Keratinocyte (primary cell): ENCODE measurements at regions not wholly inside any gene's neighbourhood (a gene's known extent, or its start where the extent isn't known, plus 50 kb on each side); places are given as distances from the start of the nearest gene placed in this dataset.

Experiments
- DNase-seq: peaks from one replicate; pipeline ENCODE4 v3.0.0-alpha.2; 2011; ENCODE audit warnings: low read depth, missing footprints, low spot score
- FAIRE-seq: peaks from 2 replicates; lab custom pipeline; 2011; peaks lifted over from hg19 to GRCh38; lab: Jason Lieb, UNC
- H2AFZ ChIP-seq: 2 replicates; pipeline ENCODE4 v1.6.0; 2012; ENCODE audit warnings: low read length, control low read depth, inconsistent platforms; ENCODE audit not compliant: control insufficient read depth
- H3K27ac ChIP-seq: 2 replicates; pipeline ENCODE4 v1.5.1; 2011; ENCODE audit warnings: low read length; ENCODE audit not compliant: control insufficient read depth, insufficient read depth
- H3K27me3 ChIP-seq: 3 replicates; pipeline ENCODE4 v1.6.0; 2011; ENCODE audit warnings: low read length; ENCODE audit not compliant: control insufficient read depth, insufficient read depth; ENCODE audit errors: extremely low read depth
- H3K36me3 ChIP-seq, 2 experiments: 2 replicates in 1 of 2; 3 replicates in 1 of 2; pipeline ENCODE4 v1.5.1; 2011; ENCODE audit warnings: low read length in 2 of 2, mild to moderate bottlenecking in 1 of 2; ENCODE audit not compliant: control insufficient read depth in 2 of 2, insufficient read depth in 2 of 2; ENCODE audit errors: extremely low read depth in 1 of 2
- H3K4me1 ChIP-seq: 3 replicates; pipeline ENCODE4 v1.5.1; 2011; ENCODE audit warnings: low read length; ENCODE audit not compliant: control insufficient read depth, insufficient read depth; ENCODE audit errors: extremely low read depth
- H3K4me2 ChIP-seq: 3 replicates; pipeline ENCODE4 v1.6.0; 2011; ENCODE audit warnings: low read depth, low read length; ENCODE audit not compliant: control insufficient read depth, insufficient read depth; ENCODE audit errors: extremely low read depth
- H3K4me3 ChIP-seq, 3 experiments: fragments of 200-600 bp in 1 of 3; sonication (generic) in 1 of 3; 2 replicates in 2 of 3; 3 replicates in 1 of 3; pipeline ENCODE4 v1.5.1; 2011 to 2016; ENCODE audit warnings: low read length in 3 of 3, mild to moderate bottlenecking in 3 of 3, control low read depth in 2 of 3, inconsistent platforms in 1 of 3, low read depth in 1 of 3, mixed read lengths in 1 of 3, mixed run types in 1 of 3, moderate library complexity in 1 of 3; ENCODE audit not compliant: control insufficient read depth in 2 of 3, insufficient read depth in 2 of 3; ENCODE audit errors: extremely low read depth in 1 of 3
- H3K79me2 ChIP-seq: 2 replicates; pipeline ENCODE4 v1.6.0; 2012; ENCODE audit warnings: low read length; ENCODE audit not compliant: control insufficient read depth, insufficient read depth
- H3K9ac ChIP-seq: 3 replicates; pipeline ENCODE4 v1.6.0; 2011; ENCODE audit warnings: low read length; ENCODE audit not compliant: control insufficient read depth, insufficient read depth; ENCODE audit errors: extremely low read depth
- H3K9me1 ChIP-seq: 3 replicates; pipeline ENCODE4 v1.6.0; 2011; ENCODE audit warnings: low read length; ENCODE audit not compliant: control insufficient read depth, insufficient read depth; ENCODE audit errors: extremely low read depth
- H3K9me3 ChIP-seq: 2 replicates; pipeline ENCODE4 v1.5.1; 2012; ENCODE audit warnings: low read depth, low read length; ENCODE audit not compliant: control insufficient read depth
- H4K20me1 ChIP-seq: 3 replicates; pipeline ENCODE4 v1.6.0; 2011; ENCODE audit warnings: low read length; ENCODE audit not compliant: control insufficient read depth, insufficient read depth; ENCODE audit errors: extremely low read depth
- EZH2 ChIP-seq: IDR thresholded peaks from one replicate; pipeline ENCODE4 v1.6.1; 2012; ENCODE audit warnings: inconsistent platforms, mild to moderate bottlenecking, low read length, moderate library complexity
- dilution Hi-C: fragments of 300-500 bp; cut with MboI; formaldehyde crosslinking; loops from one replicate; pipeline ENCODE4 v1.7.0; 2020; ENCODE audit warnings: low sequenced_read_pairs; ENCODE audit not compliant: extremely low pct_ligation_motif_present
- TF ChIP-seq, protein P1 (sequence below), 3 experiments: IDR thresholded peaks in 1 of 3; conservative IDR thresholded peaks in 1 of 3; optimal IDR thresholded peaks in 1 of 3; 2 replicates in 2 of 3; 3 replicates in 1 of 3; pipeline versions ENCODE3 to v1.5.1; 2011; ENCODE audit warnings: low read length in 3 of 3, mild to moderate bottlenecking in 3 of 3, moderate library complexity in 2 of 3, control low read depth in 1 of 3, inconsistent platforms in 1 of 3; ENCODE audit not compliant: insufficient read depth in 2 of 3; ENCODE audit errors: extremely low read depth in 1 of 3

DNA sequence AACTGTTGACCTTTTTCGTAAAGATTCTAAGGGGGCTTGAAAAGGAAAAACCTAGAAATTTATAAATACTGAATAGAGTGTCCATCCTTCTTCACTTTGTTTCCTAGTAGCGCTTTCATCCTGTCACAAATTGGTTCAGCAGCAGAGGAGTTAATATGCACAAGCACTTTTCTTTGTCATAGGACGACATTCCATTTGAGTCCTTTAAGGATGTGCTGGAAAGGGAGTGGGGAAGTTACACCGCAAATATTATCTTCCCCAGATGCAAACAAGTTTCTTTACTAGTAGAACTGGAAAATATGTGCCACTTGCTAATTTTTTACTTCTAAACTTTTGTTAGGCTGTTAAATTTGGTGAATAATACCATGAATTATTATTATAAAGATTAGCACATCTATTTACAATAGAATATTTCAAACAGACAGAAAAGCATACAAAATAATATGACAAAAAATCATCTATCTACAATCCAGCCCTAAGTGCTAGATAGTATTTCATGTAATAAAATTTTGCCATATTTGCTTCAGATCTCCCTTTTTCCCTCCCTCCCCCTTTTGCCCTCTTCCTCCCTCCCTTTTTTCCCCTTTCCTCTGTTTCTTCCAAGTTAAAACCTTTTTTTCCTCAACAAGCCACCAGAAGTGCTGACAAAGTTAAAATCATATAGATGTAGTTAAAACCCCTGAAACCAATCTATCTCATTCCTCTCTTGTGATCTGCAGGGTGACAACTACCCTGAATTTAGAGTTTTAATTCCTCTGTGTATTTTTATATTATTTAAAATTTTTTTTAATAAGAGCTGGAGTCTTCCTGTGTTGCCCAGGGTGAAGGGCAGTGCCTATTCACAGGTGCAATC is 50.5 kb upstream of the MAP4K3 start:
- Histone ChIP-seq H3K36me3 (no peaks in the 10 kb centered on the region), H2AFZ (no peak overlapping the region), H3K4me2 (no peak overlapping the region), H3K27ac (no peak overlapping the region), H3K9me1 (no peaks in the 10 kb centered on the region), H3K79me2 (no peaks in the 10 kb centered on the region), H3K4me3 (no peak overlapping the region), H4K20me1 (no peaks in the 10 kb centered on the region), H3K9me3 (no peaks in the 10 kb centered on the region), H3K27me3 (no peaks in the 10 kb centered on the region), H3K4me1 (peaks cover 11% of the 10 kb centered on the region), H3K9ac (no peak overlapping the region)
- no peak for FAIRE-seq
- DNase-seq: no peak
- TF ChIP-seq EZH2: no peak
- TF ChIP-seq, protein P1, sequence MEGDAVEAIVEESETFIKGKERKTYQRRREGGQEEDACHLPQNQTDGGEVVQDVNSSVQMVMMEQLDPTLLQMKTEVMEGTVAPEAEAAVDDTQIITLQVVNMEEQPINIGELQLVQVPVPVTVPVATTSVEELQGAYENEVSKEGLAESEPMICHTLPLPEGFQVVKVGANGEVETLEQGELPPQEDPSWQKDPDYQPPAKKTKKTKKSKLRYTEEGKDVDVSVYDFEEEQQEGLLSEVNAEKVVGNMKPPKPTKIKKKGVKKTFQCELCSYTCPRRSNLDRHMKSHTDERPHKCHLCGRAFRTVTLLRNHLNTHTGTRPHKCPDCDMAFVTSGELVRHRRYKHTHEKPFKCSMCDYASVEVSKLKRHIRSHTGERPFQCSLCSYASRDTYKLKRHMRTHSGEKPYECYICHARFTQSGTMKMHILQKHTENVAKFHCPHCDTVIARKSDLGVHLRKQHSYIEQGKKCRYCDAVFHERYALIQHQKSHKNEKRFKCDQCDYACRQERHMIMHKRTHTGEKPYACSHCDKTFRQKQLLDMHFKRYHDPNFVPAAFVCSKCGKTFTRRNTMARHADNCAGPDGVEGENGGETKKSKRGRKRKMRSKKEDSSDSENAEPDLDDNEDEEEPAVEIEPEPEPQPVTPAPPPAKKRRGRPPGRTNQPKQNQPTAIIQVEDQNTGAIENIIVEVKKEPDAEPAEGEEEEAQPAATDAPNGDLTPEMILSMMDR (optimal IDR thresholded peaks at IDR 0.05 in 1 of 3, IDR thresholded peaks at IDR 0.05 in 1 of 3, conservative IDR thresholded peaks at IDR 0.05 in 1 of 3; ENCODE audit: extremely low read depth in 1 of 3, insufficient read depth in 2 of 3, low read length in 3 of 3): no peak
- dilution Hi-C loops: no loop called here

DNA sequence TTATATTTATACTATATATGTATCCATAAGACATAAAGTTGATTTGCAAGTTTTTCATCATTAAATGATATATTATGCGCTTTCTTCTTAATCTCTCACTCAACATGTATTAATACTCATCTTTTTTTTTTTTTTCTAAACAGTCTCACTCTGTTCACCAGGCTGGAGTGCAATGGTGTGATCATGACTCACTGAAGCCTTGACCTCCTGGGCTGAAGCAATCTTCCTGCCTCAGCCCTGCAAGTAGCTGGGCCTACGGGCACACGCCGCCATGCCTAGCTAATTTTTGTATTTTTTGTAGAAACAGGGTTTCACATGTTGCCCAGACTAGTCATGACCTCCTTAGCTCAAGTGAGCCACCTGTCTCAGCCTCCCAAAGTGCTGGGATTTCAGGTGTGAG is 51.4 kb upstream of the MAP4K3 start:
- dilution Hi-C loops: no loop called here
- Histone ChIP-seq H3K27me3 (no peaks in the 10 kb centered on the region), H2AFZ (no peak overlapping the region)

More for the DNA sequence above, 51.4 kb upstream of the MAP4K3 start:
- no peak for TF ChIP-seq EZH2
- TF ChIP-seq, protein P1 (optimal IDR thresholded peaks at IDR 0.05 in 1 of 3, IDR thresholded peaks at IDR 0.05 in 1 of 3, conservative IDR thresholded peaks at IDR 0.05 in 1 of 3; ENCODE audit: extremely low read depth in 1 of 3, insufficient read depth in 2 of 3, low read length in 3 of 3): no peak
- Histone ChIP-seq H3K79me2 (no peaks in the 10 kb centered on the region), H3K4me3 (no peak overlapping the region), H3K27ac (no peak overlapping the region), H3K9me1 (no peaks in the 10 kb centered on the region), H3K9me3 (no peaks in the 10 kb centered on the region), H3K9ac (no peak overlapping the region), H3K4me1 (peaks cover 14% of the 10 kb centered on the region), H4K20me1 (no peaks in the 10 kb centered on the region), H3K36me3 (no peaks in the 10 kb centered on the region), H3K4me2 (no peak overlapping the region)
- FAIRE-seq (no peak), DNase-seq (no peak)
